ENCODE measurements at regions not wholly inside any gene's neighbourhood (a gene's known extent, or its start where the extent isn't known, plus 50 kb on each side); places are given as distances from the start of the nearest gene placed in this dataset.

DNA sequence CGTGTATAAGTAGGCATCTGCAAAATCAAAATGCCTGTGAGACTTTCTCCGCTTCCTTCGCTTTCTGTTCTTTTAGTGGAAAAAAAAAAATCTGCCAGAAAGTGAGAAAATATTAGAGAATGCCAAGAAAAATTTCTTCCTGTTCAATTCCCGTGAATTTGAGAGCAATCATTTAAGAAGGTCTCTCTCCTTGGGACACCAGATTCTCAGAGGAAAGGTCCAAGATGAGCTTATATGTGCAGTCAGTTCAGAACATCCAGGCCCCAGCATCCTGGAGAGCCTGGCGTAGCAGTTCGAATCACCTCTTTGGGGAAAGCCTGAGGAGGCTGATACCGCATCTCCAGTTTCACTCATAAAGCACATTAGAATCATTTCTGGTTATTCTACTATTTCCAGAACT lies 912.8 kb downstream of the GALC start:
- in situ Hi-C loops (cut with HindIII; ENCODE audit: low pct_unique_long_range_greater_than_20kb, low sequenced_read_pairs) (no loop called here), intact Hi-C loops (cut with micrococcal nuclease; ENCODE audit: unreplicated experiment) (no loop called here)
- no peaks in the 10 kb centered on the region for H3K36me3 ChIP-seq (ENCODE audit: control insufficient read depth, insufficient read depth, low read length)
- H3K27ac ChIP-seq (ENCODE audit: low read length) = no peak overlapping the region
- POLR2A ChIA-PET = no interaction called here
- DNase-seq (ENCODE audit: low read depth, low spot score) (no peak), ATAC-seq (no peak)
- H3K9me3 ChIP-seq (ENCODE audit: control insufficient read depth, insufficient read depth, low read depth, low read length) = no peaks in the 10 kb centered on the region
- CTCF ChIA-PET = interaction anchor here (0.5 kb wide), 1 partner anchor 1401 kb away, joined by 5 read pairs; no protein-coding TSS in a partner anchor
- no peaks in the 10 kb centered on the region for H3K27me3 ChIP-seq (ENCODE audit: control insufficient read depth, insufficient read depth, low read length)
- BruUV-seq (replicated peaks) = no TSS peak
- TF ChIP-seq, protein P1, sequence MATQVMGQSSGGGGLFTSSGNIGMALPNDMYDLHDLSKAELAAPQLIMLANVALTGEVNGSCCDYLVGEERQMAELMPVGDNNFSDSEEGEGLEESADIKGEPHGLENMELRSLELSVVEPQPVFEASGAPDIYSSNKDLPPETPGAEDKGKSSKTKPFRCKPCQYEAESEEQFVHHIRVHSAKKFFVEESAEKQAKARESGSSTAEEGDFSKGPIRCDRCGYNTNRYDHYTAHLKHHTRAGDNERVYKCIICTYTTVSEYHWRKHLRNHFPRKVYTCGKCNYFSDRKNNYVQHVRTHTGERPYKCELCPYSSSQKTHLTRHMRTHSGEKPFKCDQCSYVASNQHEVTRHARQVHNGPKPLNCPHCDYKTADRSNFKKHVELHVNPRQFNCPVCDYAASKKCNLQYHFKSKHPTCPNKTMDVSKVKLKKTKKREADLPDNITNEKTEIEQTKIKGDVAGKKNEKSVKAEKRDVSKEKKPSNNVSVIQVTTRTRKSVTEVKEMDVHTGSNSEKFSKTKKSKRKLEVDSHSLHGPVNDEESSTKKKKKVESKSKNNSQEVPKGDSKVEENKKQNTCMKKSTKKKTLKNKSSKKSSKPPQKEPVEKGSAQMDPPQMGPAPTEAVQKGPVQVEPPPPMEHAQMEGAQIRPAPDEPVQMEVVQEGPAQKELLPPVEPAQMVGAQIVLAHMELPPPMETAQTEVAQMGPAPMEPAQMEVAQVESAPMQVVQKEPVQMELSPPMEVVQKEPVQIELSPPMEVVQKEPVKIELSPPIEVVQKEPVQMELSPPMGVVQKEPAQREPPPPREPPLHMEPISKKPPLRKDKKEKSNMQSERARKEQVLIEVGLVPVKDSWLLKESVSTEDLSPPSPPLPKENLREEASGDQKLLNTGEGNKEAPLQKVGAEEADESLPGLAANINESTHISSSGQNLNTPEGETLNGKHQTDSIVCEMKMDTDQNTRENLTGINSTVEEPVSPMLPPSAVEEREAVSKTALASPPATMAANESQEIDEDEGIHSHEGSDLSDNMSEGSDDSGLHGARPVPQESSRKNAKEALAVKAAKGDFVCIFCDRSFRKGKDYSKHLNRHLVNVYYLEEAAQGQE (IDR thresholded peaks at IDR 0.05; ENCODE audit: insufficient read depth in 1 of 2, low read depth in 2 of 2, low read length in 1 of 2) = no peak
- TF ChIP-seq, protein P2, sequence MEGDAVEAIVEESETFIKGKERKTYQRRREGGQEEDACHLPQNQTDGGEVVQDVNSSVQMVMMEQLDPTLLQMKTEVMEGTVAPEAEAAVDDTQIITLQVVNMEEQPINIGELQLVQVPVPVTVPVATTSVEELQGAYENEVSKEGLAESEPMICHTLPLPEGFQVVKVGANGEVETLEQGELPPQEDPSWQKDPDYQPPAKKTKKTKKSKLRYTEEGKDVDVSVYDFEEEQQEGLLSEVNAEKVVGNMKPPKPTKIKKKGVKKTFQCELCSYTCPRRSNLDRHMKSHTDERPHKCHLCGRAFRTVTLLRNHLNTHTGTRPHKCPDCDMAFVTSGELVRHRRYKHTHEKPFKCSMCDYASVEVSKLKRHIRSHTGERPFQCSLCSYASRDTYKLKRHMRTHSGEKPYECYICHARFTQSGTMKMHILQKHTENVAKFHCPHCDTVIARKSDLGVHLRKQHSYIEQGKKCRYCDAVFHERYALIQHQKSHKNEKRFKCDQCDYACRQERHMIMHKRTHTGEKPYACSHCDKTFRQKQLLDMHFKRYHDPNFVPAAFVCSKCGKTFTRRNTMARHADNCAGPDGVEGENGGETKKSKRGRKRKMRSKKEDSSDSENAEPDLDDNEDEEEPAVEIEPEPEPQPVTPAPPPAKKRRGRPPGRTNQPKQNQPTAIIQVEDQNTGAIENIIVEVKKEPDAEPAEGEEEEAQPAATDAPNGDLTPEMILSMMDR (IDR thresholded peaks at IDR 0.05) = no peak
- TF ChIP-seq SIN3A (IDR thresholded peaks at IDR 0.05; ENCODE audit: borderline replicate concordance, insufficient read depth, low read depth, low read length) (no peak), TCF7L2 (IDR thresholded peaks at IDR 0.05; ENCODE audit: low read depth, low read length) (no peak)
- H3K4me3 ChIP-seq (ENCODE audit: low read depth in 2 of 2, low read length in 2 of 2) = no peak overlapping the region
- H3K4me1 ChIP-seq (ENCODE audit: control insufficient read depth, insufficient read depth, low read length) = no peaks in the 10 kb centered on the region

DNA sequence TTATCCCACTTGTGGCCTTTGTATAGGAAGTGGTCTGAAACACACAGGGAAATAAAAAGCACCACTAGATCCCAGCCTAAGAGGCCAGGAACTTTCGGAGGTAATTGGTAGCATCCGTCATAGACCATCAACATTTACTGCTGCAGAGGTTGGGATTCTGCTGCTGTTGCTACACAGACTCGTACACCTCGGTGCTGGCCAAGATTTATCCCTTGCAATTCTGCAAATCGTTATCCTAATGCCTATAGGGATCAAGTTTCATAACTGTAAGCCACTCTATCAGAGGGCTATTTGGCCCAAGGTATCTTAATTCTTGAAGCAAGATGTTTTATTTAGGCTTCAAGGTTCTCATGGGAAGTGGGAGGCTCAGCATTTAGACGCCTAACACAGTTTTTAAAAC lies 913.6 kb downstream of the GALC start:
- intact Hi-C loops (cut with micrococcal nuclease; ENCODE audit: unreplicated experiment) (no loop called here), in situ Hi-C loops (cut with HindIII; ENCODE audit: low pct_unique_long_range_greater_than_20kb, low sequenced_read_pairs) (no loop called here)
- DNase-seq (ENCODE audit: low read depth, low spot score) = no peak
- no peak overlapping the region for H3K4me3 ChIP-seq (ENCODE audit: low read depth in 2 of 2, low read length in 2 of 2)
- no peak overlapping the region for H3K27ac ChIP-seq (ENCODE audit: low read length)
- BruUV-seq (replicated peaks) = no TSS peak
- no peak for TF ChIP-seq POLR2AphosphoS5 (IDR thresholded peaks at IDR 0.05; ENCODE audit: low read depth, low read length)
- TF ChIP-seq SIN3A (IDR thresholded peaks at IDR 0.05; ENCODE audit: borderline replicate concordance, insufficient read depth, low read depth, low read length) = no peak
- TF ChIP-seq, protein P2 (IDR thresholded peaks at IDR 0.05) = no peak
- no peak for TF ChIP-seq TCF7L2 (IDR thresholded peaks at IDR 0.05; ENCODE audit: low read depth, low read length)
- TF ChIP-seq, protein P1 (IDR thresholded peaks at IDR 0.05; ENCODE audit: insufficient read depth in 1 of 2, low read depth in 2 of 2, low read length in 1 of 2) = no peak
- ChIA-PET CTCF (no interaction called here), POLR2A (no interaction called here)
- no peaks in the 10 kb centered on the region for H3K9me3 ChIP-seq (ENCODE audit: control insufficient read depth, insufficient read depth, low read depth, low read length)
- H3K4me1 ChIP-seq (ENCODE audit: control insufficient read depth, insufficient read depth, low read length) = no peaks in the 10 kb centered on the region
- H3K27me3 ChIP-seq (ENCODE audit: control insufficient read depth, insufficient read depth, low read length) = no peaks in the 10 kb centered on the region
- no peaks in the 10 kb centered on the region for H3K36me3 ChIP-seq (ENCODE audit: control insufficient read depth, insufficient read depth, low read length)
- ATAC-seq = no peak

Data from Panc1 (cell line).